SJCRH30 (cell line): ENCODE measurements at regions not wholly inside any gene's neighbourhood (a gene's known extent, or its start where the extent isn't known, plus 50 kb on each side); places are given as distances from the start of the nearest gene placed in this dataset.
A peak's percentile ranks its signal among the peaks of the same experiment; 100 is the strongest.

Experiments used
- DNase-seq, 2 experiments: peaks; one replicate each; pipeline ENCODE4 v3.0.0-alpha.2; 2015 to 2020
- H3K27ac ChIP-seq: fragments of 250-450 bp; sonication (Bioruptor Pico); 2 replicates; pipeline ENCODE4 v1.5.1; 2020; ENCODE audit warnings: mild to moderate bottlenecking, moderate library complexity
- H3K27me3 ChIP-seq: fragments of 250-450 bp; sonication (Bioruptor Pico); 2 replicates; pipeline ENCODE4 v1.5.1; 2020; ENCODE audit warnings: mild to moderate bottlenecking, moderate library complexity
- H3K36me3 ChIP-seq: fragments of 250-450 bp; sonication (Bioruptor Pico); 2 replicates; pipeline ENCODE4 v1.5.1; 2020; ENCODE audit warnings: mild to moderate bottlenecking, moderate library complexity
- H3K4me1 ChIP-seq: fragments of 250-450 bp; sonication (Bioruptor Pico); 2 replicates; pipeline ENCODE4 v1.5.1; 2020; ENCODE audit warnings: mild to moderate bottlenecking, moderate library complexity
- H3K4me3 ChIP-seq: fragments of 250-450 bp; sonication (Bioruptor Pico); 2 replicates; pipeline ENCODE4 v1.5.1; 2020; ENCODE audit warnings: mild to moderate bottlenecking, moderate library complexity
- H3K9me3 ChIP-seq: fragments of 250-450 bp; sonication (Bioruptor Pico); replicated peaks from 2 replicates; pipeline ENCODE4 v1.5.1; 2020; ENCODE audit warnings: mild to moderate bottlenecking, moderate library complexity

DNA sequence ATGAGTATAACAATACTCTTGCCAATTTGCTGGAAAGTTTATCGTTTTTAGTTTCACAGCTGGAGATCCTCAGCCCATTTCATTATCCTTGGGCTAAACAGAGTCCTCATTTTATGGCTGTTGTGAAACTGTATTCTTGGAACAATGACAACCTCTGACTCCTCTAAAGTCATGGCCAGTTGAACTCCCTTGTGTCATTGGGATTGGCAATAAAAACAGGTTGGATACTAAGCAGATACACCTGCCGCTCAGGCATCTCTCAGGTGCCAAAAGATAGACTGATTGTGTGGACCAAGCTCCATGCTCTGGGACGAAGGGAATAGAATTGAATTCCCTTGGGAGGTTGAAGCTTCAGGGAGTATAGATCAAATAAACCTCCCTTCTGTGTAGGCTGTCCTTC is 182.2 kb downstream of the WDR11 start:
- Histone ChIP-seq H3K27me3 (no peaks in the 10 kb centered on the region), H3K27ac (no peak overlapping the region), H3K4me1 (peaks cover 11% of the 10 kb centered on the region), H3K4me3 (no peak overlapping the region), H3K9me3 (no peaks in the 10 kb centered on the region), H3K36me3 (no peaks in the 10 kb centered on the region)
- no peak for DNase-seq

DNA sequence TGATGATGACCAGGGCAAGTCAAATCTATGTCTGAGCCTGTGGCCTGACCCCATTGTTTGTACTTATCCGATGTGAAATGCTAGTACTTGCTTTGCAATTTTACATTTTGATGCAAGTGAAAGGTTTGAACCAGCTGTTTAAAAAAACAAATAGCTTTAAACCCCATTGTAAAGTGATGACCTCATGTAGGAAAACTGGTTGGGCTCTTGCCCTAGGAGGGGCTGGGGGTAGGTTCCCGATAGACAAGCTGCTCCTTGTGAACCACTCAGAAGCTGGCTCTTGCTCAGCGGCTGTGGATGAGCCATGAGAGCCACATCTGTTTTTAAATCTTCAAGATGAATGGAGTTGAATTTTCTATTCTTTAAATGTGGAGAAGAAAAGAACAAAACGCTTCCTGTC is 185.3 kb downstream of the WDR11 start:
- Histone ChIP-seq H3K36me3 (no peaks in the 10 kb centered on the region), H3K4me1 (peaks cover 11% of the 10 kb centered on the region), H3K27me3 (no peaks in the 10 kb centered on the region), H3K4me3 (no peak overlapping the region), H3K27ac (peak overlapping the region; percentile 2; the same call in 1 of the 2 replicates), H3K9me3 (no peaks in the 10 kb centered on the region)
- peak; percentile 58 to 59 for DNase-seq

DNA sequence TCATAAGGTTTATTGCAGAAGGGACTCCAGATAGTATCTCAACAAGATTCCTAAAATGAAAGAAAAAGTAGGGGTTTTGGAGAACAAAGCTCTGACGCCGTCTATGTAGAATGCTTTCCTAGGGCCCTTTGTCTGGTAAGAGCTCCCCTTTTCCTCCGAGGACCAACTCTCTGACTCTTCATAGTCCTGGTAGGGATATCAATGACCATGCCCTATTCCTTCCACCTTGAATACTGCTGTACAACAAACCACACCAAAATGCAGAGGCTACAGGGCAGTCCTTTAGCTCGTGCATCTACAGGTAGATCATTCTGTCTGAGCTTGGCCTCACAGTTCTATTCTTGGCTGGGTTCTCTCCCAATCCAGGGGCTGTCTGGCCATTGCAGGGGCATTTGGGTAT is 190.3 kb downstream of the WDR11 start:
- Histone ChIP-seq H3K27ac (no peak overlapping the region), H3K9me3 (no peaks in the 10 kb centered on the region), H3K27me3 (no peaks in the 10 kb centered on the region), H3K36me3 (no peaks in the 10 kb centered on the region), H3K4me3 (no peak overlapping the region), H3K4me1 (peaks cover 17% of the 10 kb centered on the region)
- DNase-seq, result no peak

DNA sequence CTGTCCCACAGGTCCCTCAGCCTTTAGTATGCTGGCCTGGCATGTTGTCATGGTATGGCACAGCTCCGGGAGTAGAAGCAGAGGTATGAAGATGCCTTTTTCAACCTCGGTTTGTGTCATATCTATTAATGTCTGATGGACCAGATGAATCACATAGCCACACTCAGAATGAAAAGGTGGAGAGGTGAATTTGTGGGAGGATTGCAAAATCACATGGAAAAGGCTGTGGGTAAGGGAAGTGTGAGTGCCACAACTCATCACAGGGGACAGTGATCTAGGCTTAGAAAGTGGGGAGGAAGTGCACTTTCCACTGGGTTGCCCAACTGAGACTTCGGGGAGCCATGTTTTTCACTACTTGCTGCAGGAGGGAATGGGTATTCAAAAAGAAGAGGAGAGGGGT is 190.7 kb downstream of the WDR11 start:
- H3K27me3 ChIP-seq, result no peaks in the 10 kb centered on the region
- H3K9me3 ChIP-seq, result no peaks in the 10 kb centered on the region

DNA sequence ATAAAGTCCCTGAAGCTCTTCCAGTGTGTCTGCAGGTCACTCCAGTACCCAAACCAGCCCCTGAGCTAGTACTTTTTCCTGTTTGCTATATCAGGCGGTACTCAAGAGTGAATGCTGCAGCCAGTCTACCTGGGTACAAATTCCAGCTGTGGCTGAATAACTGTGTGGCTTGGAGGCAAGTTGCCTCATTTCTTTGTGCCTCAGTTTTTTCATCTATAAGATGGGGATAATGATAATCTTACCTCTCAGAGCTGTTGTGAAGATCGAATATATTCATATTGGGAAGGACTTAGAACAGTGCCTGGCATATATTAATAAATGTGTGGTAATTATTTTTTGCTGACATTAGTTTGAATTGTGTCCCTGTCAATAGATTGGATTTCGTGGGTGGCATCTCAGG is 191.2 kb downstream of the WDR11 start:
- no peak for DNase-seq
- Histone ChIP-seq H3K27ac (no peak overlapping the region), H3K4me1 (peaks cover 12% of the 10 kb centered on the region), H3K9me3 (no peaks in the 10 kb centered on the region), H3K27me3 (no peaks in the 10 kb centered on the region), H3K4me3 (no peak overlapping the region), H3K36me3 (no peaks in the 10 kb centered on the region)

More for the DNA sequence above, 190.7 kb downstream of the WDR11 start:
- no peak for DNase-seq
- peaks cover 12% of the 10 kb centered on the region for H3K4me1 ChIP-seq
- H3K4me3 ChIP-seq, result no peak overlapping the region
- no peak overlapping the region for H3K27ac ChIP-seq
- H3K36me3 ChIP-seq, result no peaks in the 10 kb centered on the region

DNA sequence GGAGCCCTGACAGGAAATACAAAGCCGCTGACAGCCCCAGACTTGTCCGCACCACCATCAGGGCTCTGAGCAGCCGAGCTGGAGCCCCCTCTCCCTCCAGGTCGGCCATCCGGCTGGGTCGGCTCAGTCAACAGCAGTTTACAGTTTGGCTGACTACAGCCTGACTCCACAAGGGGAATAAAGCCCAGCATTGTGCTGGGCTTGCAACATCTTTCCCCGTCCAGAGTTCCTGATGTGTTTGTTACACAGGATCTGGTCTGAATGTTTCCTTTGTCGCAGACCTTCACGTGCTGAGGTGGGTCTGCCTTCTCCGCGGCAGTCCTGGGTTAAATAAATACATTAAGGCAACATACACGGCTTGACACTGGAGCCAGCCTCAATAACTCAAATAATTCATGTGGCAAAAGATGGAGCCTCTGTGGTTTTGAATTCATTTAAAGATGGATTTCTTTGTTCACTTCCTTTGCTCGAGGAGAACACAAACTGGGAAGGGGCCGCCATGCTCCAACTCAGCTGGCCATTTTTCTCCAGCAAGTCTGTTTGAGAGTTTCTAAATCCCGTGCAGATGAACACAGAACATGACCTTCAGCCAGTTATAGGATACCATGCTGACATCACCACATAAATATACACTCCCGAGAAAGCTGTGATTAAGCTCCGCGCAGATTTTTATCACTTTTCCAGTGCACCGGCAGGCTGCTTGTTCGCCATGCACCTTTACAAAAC is 192.1 kb downstream of the WDR11 start:
- H3K4me1 ChIP-seq, result peaks cover 12% of the 10 kb centered on the region
- DNase-seq, result peak; percentile 63 to 83

DNA sequence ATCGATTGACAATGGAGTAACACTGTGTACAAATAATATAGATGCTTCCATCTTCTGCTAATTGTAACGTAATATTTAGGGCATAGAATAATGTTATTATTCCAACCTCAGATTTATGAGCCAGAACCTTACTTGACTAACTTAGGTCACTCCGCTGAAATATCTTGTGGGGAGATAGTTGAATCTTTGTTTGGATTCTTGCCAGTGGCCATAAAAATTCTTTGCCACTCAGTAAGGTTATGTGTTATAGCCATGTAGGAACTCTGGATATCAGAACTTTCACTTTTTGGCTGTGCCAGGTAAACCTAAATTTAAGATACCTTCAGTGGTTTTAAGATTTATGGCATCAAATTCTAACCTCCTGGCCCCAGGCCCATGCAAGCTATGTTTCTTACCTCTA is 197.6 kb downstream of the WDR11 start:
- Histone ChIP-seq H3K9me3 (no peaks in the 10 kb centered on the region; the same call in 1 of the 2 replicates), H3K4me1 (peaks cover 5% of the 10 kb centered on the region; the same call in 1 of the 2 replicates), H3K36me3 (no peaks in the 10 kb centered on the region), H3K27ac (no peak overlapping the region), H3K27me3 (no peaks in the 10 kb centered on the region), H3K4me3 (no peak overlapping the region)
- no peak for DNase-seq

More for the DNA sequence above, 192.1 kb downstream of the WDR11 start:
- Histone ChIP-seq H3K36me3 (no peaks in the 10 kb centered on the region), H3K9me3 (no peaks in the 10 kb centered on the region; the same call in 1 of the 2 replicates), H3K27me3 (no peaks in the 10 kb centered on the region), H3K27ac (peak overlapping the region; percentile 72), H3K4me3 (peak overlapping the region; percentile 39)

DNA sequence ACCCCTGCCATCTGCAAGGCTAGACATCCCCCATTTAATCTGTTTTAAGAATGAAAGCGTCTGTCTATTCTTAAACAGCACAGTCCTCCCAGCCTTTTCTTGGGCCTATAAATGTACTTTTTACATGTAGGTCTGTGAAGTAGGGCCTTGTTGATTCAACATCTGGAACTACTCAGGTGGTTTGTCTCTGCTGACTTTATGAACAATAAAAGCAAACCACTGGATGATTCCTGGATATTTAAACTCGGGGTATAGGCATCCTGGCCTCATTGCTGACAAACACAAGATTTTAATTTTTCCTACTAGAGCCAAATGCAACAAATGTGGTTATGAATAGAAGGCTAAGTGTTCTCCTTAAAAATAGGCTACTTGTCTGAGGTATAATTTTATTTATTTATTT is 198.3 kb downstream of the WDR11 start:
- DNase-seq, result no peak
- no peaks in the 10 kb centered on the region; the same call in 1 of the 2 replicates for H3K9me3 ChIP-seq
- H3K27ac ChIP-seq, result no peak overlapping the region

DNA sequence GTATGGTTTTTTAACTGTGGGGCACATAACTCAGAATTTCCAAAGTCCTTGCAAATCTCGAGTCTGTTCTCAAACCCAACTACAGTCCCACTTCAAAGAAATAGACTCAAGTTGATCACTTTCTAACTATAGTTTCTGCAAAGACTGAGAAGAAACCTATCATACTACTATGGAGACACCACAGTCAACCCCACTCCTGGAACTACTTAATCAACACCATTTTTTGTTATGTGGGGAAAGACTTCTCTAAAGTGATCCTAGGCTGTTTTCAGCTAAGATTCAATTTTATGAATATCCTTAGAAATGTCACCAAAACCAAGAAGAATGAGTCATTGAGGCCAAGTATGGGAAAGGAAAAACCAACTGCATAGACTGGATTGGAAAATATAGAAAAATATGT is 198.8 kb downstream of the WDR11 start:
- Histone ChIP-seq H3K4me3 (no peak overlapping the region), H3K27ac (no peak overlapping the region), H3K4me1 (no peaks in the 10 kb centered on the region), H3K27me3 (no peaks in the 10 kb centered on the region), H3K9me3 (no peaks in the 10 kb centered on the region; the same call in 1 of the 2 replicates), H3K36me3 (no peaks in the 10 kb centered on the region)
- DNase-seq, result no peak

More for the DNA sequence above, 198.3 kb downstream of the WDR11 start:
- Histone ChIP-seq H3K36me3 (no peaks in the 10 kb centered on the region), H3K4me1 (no peaks in the 10 kb centered on the region), H3K4me3 (no peak overlapping the region), H3K27me3 (no peaks in the 10 kb centered on the region)

DNA sequence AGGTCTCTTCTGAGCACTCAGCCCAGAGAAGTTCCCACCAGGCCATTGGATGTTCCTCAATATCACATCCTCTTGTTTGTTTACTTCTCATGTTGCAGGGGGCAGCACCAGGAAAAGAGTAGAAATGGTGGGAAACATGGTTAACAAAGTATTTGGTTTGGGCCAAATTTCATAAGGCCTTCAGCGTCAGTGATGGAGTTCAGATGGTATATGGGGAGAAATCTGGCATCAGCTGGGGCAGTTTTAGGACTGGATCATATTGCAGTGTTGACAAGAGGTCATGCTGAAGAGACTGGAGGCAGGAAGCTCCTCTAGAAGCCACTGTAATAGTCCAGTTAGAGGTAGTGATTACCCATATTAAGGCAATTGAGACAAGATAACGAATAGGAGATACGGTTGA is 200.0 kb downstream of the WDR11 start:
- no peak for DNase-seq
- Histone ChIP-seq H3K27me3 (no peaks in the 10 kb centered on the region), H3K4me1 (peaks cover 6% of the 10 kb centered on the region), H3K4me3 (no peak overlapping the region), H3K9me3 (no peaks in the 10 kb centered on the region; the same call in 1 of the 2 replicates), H3K27ac (no peak overlapping the region), H3K36me3 (no peaks in the 10 kb centered on the region)

DNA sequence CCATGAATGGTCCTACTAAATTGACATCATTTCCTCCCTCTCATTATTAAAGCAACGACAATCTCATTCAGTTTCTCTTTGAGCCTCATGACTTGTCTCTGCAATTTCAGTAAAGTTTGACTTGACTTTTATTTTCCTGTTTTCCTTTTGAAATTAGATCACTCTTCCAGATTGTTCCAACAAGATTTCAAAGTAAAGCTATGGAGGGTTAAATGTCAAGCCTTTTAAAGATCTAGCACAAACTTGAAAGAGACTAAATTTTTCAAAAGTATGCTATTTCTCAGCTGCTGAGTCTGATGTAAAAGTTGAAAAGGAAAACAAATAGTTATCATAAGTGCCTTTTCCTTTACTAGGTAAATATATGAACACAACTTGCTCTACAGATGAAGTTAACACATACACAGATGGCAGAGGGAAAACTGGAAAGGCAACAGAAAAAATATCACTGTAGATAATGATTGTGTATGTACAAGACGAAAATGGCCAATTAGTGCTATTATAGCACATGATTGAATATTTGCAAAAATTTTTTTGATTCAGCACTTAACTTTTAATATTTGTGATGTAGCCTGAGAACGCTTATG is 200.6 kb downstream of the WDR11 start:
- Histone ChIP-seq H3K4me3 (no peak overlapping the region), H3K9me3 (no peaks in the 10 kb centered on the region; the same call in 1 of the 2 replicates), H3K36me3 (no peaks in the 10 kb centered on the region), H3K27me3 (no peaks in the 10 kb centered on the region), H3K4me1 (peaks cover 6% of the 10 kb centered on the region), H3K27ac (no peak overlapping the region)
- DNase-seq, result no peak

DNA sequence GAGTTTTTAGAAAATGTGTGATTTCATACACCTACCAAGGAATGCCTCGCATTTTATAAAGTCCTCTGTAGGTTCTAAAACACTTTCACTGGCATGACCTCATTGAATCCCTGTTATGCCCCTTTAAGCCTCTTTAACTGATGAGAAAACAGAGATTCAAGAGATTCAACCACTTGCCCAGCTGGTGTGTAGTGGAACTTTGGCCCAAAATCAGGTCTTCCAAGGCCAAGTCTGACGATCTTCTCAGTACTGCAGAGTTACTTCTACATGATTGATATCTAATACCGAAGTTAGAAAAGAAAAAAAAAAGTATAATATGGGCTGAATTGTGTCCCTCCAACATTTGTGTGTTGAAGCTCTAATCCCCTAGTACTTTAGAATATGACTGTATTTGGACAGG is 202.0 kb downstream of the WDR11 start:
- Histone ChIP-seq H3K9me3 (no peaks in the 10 kb centered on the region), H3K27me3 (no peaks in the 10 kb centered on the region), H3K27ac (no peak overlapping the region), H3K36me3 (no peaks in the 10 kb centered on the region), H3K4me1 (peaks cover 18% of the 10 kb centered on the region), H3K4me3 (no peak overlapping the region)
- DNase-seq, result no peak

DNA sequence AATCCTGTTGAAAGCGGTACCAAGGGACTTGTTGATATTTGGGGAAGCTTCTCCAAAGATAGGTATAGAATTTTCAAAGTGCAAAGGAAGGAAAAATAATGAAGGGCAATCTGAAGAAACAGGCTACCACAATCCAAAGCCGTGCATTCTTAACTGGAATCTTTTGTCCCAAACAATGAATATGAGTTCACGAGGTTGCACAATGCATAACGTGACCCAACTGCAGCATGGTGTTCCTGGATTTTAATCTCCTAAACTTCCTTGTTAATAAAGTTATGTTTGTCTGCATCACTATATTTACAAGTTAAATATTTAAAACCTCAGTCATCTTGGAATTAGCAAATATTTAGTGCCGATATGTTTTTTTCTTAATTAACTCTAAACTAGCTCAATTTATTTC is 203.7 kb downstream of the WDR11 start:
- Histone ChIP-seq H3K9me3 (no peaks in the 10 kb centered on the region), H3K4me3 (no peak overlapping the region), H3K27me3 (no peaks in the 10 kb centered on the region), H3K27ac (no peak overlapping the region), H3K4me1 (peaks cover 25% of the 10 kb centered on the region), H3K36me3 (no peaks in the 10 kb centered on the region)
- DNase-seq, result no peak

DNA sequence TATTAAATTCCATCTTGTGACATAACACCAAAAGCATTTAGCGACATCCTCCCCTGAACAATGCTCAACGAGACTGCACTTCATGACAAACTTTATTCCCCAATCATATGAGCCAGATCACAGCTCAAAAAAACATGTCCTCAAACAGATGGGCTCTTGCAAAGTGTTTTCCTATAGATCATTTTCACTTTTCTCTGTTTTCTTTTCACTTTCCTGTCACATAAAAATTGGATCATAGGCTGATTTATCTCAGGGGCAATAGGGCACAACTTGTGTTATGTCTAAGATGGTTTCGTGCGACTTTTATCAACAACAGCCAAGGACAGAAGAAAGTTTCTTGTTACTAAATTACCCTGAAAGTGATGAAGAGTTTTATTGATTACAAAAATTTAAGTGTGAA is 206.1 kb downstream of the WDR11 start:
- Histone ChIP-seq H3K27ac (peak overlapping the region; percentile 29; the same call in 1 of the 2 replicates), H3K4me1 (peaks cover 25% of the 10 kb centered on the region), H3K4me3 (no peak overlapping the region), H3K9me3 (no peaks in the 10 kb centered on the region), H3K27me3 (no peaks in the 10 kb centered on the region), H3K36me3 (no peaks in the 10 kb centered on the region)
- no peak for DNase-seq

DNA sequence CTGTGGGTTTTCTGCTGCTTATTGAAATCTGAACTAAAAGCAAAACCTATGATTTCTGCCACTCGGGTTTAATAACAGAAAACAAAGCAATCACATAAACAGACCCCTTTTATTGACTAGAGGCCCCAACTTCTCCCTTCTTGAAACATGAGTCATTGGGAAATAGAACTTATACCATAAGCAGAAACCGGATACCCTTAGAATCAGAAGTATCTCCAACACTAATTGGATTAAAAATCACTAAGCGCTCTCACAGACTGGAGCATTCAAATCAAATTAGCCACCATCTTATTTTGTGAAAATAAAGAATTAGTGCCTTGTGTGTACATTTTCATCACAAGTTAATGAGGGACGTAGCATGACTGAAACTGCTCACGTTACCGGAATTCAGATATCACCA is 206.9 kb downstream of the WDR11 start:
- Histone ChIP-seq H3K36me3 (no peaks in the 10 kb centered on the region), H3K9me3 (no peaks in the 10 kb centered on the region), H3K4me1 (peaks cover 25% of the 10 kb centered on the region), H3K27me3 (no peaks in the 10 kb centered on the region), H3K27ac (peak overlapping the region; percentile 29; the same call in 1 of the 2 replicates), H3K4me3 (no peak overlapping the region)
- peak in 1 of 2 experiments; percentile 64 for DNase-seq
